A549 (cell line): ENCODE measurements at regions not wholly inside any gene's neighbourhood (a gene's known extent, or its start where the extent isn't known, plus 50 kb on each side); places are given as distances from the start of the nearest gene placed in this dataset.

Source experiments
- BHLHE40 ChIP-seq: IDR thresholded peaks from 2 replicates; pipeline ENCODE4 v1.6.1; 2012; ENCODE audit warnings: low read depth, low read length, inconsistent platforms
- CTCF ChIP-seq: fragments of >200 bp; sonication (Bioruptor Twin); formaldehyde crosslinking; IDR thresholded peaks from 3 replicates; pipeline ENCODE4 v1.5.1; 2016
- ESRRA ChIP-seq: fragments of 150-350 bp; IDR thresholded peaks from 2 replicates; pipeline ENCODE4 v1.6.1; 2014; ENCODE audit warnings: mild to moderate bottlenecking, low read length, borderline replicate concordance
- FOSL2 ChIP-seq, 2 experiments: fragments of 450-650 bp in 1 of 2; fragments of >200 bp in 1 of 2; sonication (Bioruptor Twin) in 1 of 2; formaldehyde crosslinking; IDR thresholded peaks; 2 replicates each; pipeline versions ENCODE4 v1.5.0 to v1.6.1; 2016 to 2020; ENCODE audit warnings: mild to moderate bottlenecking in 1 of 2, moderate library complexity in 1 of 2
- HMGXB4 ChIP-seq: fragments of 250-450 bp; sonication (Bioruptor Pico); IDR thresholded peaks from 2 replicates; pipeline ENCODE4 v1.5.0; 2021; ENCODE audit warnings: mild to moderate bottlenecking, moderate library complexity, borderline replicate concordance
- HOXA7 ChIP-seq: fragments of 250-450 bp; sonication (Bioruptor Pico); IDR thresholded peaks from 2 replicates; pipeline ENCODE4 v1.5.0; 2020; ENCODE audit warnings: mild to moderate bottlenecking, moderate library complexity
- POLR2A ChIP-seq: IDR thresholded peaks from 2 replicates; pipeline ENCODE4 v1.6.1; 2012; ENCODE audit warnings: mild to moderate bottlenecking, low read length
- RCOR1 ChIP-seq: fragments of 150-350 bp; IDR thresholded peaks from 2 replicates; pipeline ENCODE4 v1.6.1; 2014; ENCODE audit warnings: antibody characterized with exemption, low read length, low read depth
- RFX5 ChIP-seq: fragments of 450-650 bp; IDR thresholded peaks from 2 replicates; pipeline ENCODE4 v1.7.1; 2014; ENCODE audit warnings: antibody characterized with exemption, mild to moderate bottlenecking, moderate library complexity
- TF ChIP-seq, protein P1 (sequence below): IDR thresholded peaks from 2 replicates; pipeline ENCODE4 v1.6.1; 2012

DNA sequence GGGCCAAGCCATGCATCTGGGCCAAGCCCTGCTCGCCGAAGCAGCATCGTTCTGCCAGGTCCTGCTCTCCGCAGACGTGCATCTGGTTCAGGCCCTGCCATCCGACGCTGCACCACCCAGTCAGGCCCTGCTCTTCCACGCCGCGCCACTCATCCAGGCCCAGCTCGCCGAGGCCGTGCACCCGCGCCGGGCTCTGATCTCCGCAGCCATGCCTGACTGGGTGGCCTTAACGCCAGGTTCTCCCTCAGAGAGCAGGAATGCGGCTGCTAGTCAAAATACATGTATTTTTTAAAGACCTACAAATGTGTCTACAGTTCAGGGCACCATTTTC, 891.1 kb upstream of the CTNND2 start:
- TF ChIP-seq CTCF (no peak), FOSL2 (IDR thresholded peaks at IDR 0.05) (no peak), FOSL2 (CRISPR knock-in tag; IDR thresholded peaks at IDR 0.05) (no peak), POLR2A (no peak), BHLHE40 (no peak), RFX5 (no peak), RCOR1 (no peak), HOXA7 (no peak), HMGXB4 (no peak), ESRRA (no peak)
- TF ChIP-seq, protein P1, sequence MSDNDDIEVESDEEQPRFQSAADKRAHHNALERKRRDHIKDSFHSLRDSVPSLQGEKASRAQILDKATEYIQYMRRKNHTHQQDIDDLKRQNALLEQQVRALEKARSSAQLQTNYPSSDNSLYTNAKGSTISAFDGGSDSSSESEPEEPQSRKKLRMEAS = no peak
